Ishikawa (cell line): ENCODE measurements at regions not wholly inside any gene's neighbourhood (a gene's known extent, or its start where the extent isn't known, plus 50 kb on each side); places are given as distances from the start of the nearest gene placed in this dataset.

Experiments used
- CREB1 ChIP-seq: IDR thresholded peaks from 2 replicates; pipeline ENCODE4 v1.6.1; 2012; ENCODE audit warnings: low read depth
- EP300 ChIP-seq: IDR thresholded peaks from 2 replicates; pipeline ENCODE4 v1.6.1; 2012; ENCODE audit warnings: borderline replicate concordance
- TAF1 ChIP-seq: IDR thresholded peaks from 2 replicates; pipeline ENCODE4 v1.6.1; 2012; ENCODE audit warnings: low read depth, mild to moderate bottlenecking
- USF1 ChIP-seq: IDR thresholded peaks from 2 replicates; pipeline ENCODE4 v1.6.1; 2012

GRCh38 chr12:78390920-78391319 lies 473.7 kb upstream of the SYT1 start:
- no peak for TF ChIP-seq USF1
- TF ChIP-seq CREB1 = no peak
- no peak for TF ChIP-seq TAF1
- TF ChIP-seq EP300 = no peak
